T-helper 17 cell (primary cell): ENCODE measurements at regions not wholly inside any gene's neighbourhood (a gene's known extent, or its start where the extent isn't known, plus 50 kb on each side); places are given as distances from the start of the nearest gene placed in this dataset.
"Not testable (repeated sequence)": the region's sequence is repeated elsewhere in the genome, so short reads cannot be mapped to it uniquely, and the experiment has no call there.

ENCODE experiments used
- ATAC-seq: fragments of 150-1000 bp; cut with Tn5 transposase; 2 replicates; pipeline ENCODE4 v1.10.0; 2021; ENCODE audit warnings: mild to moderate bottlenecking, moderate library complexity
- DNase-seq, 3 donors: peaks; one replicate each; pipeline versions ENCODE4 v3.0.0 to v3.0.0-alpha.2; 2020 to 2021
- H3K9me3 ChIP-seq: one replicate; pipeline ENCODE4 v1.7.0; 2013; ENCODE audit warnings: low read length, mild to moderate bottlenecking; ENCODE audit not compliant: control insufficient read depth, poor library complexity, severe bottlenecking
- H3K27ac Mint-ChIP-seq: one replicate; pipeline ENCODE4 v1.8.0; 2022; ENCODE audit warnings: mild to moderate bottlenecking, moderate library complexity, mixed read lengths
- H3K27me3 Mint-ChIP-seq: one replicate; pipeline ENCODE4 v1.8.0; 2022; ENCODE audit warnings: mixed read lengths
- H3K36me3 Mint-ChIP-seq: one replicate; pipeline ENCODE4 v1.8.0; 2022; ENCODE audit warnings: low read depth, mixed read lengths
- H3K4me1 Mint-ChIP-seq: one replicate; pipeline ENCODE4 v1.8.0; 2022; ENCODE audit warnings: mild to moderate bottlenecking, mixed read lengths
- H3K4me3 Mint-ChIP-seq: one replicate; pipeline ENCODE4 v1.8.0; 2022; ENCODE audit warnings: mild to moderate bottlenecking, moderate library complexity, mixed read lengths

GRCh38 chrX:65838674-65839073 is 171.2 kb downstream of the MSN start:
- no peaks in the 10 kb centered on the region for H3K9me3 ChIP-seq
- DNase-seq, result no peak
- no peak for ATAC-seq
- H3K4me3 Mint-ChIP-seq, result no peak overlapping the region
- H3K27me3 Mint-ChIP-seq, result no peaks in the 10 kb centered on the region
- H3K36me3 Mint-ChIP-seq, result no peaks in the 10 kb centered on the region
- H3K27ac Mint-ChIP-seq, result no peak overlapping the region
- peaks cover 5% of the 10 kb centered on the region for H3K4me1 Mint-ChIP-seq

GRCh38 chrX:65837875-65838549 is 170.6 kb downstream of the MSN start:
- DNase-seq (no peak), ATAC-seq (no peak)
- no peaks in the 10 kb centered on the region for H3K36me3 Mint-ChIP-seq
- H3K27me3 Mint-ChIP-seq, result no peaks in the 10 kb centered on the region
- H3K4me1 Mint-ChIP-seq, result peaks cover 5% of the 10 kb centered on the region
- no peak overlapping the region for H3K27ac Mint-ChIP-seq
- H3K9me3 ChIP-seq, result no peaks in the 10 kb centered on the region
- H3K4me3 Mint-ChIP-seq, result no peak overlapping the region

- Mint-ChIP-seq H3K27me3 (no peaks in the 10 kb centered on the region), H3K27ac (no peak overlapping the region), H3K4me1 (no peaks in the 10 kb centered on the region), H3K36me3 (no peaks in the 10 kb centered on the region), H3K4me3 (no peak overlapping the region)
- ATAC-seq (no peak), DNase-seq (no peak)
- no peaks in the 10 kb centered on the region for H3K9me3 ChIP-seq
These were observed 163.8 kb downstream of the MSN start for GRCh38 chrX:65831268-65831667.

- no peaks in the 10 kb centered on the region for H3K36me3 Mint-ChIP-seq
- no peaks in the 10 kb centered on the region for H3K9me3 ChIP-seq
- DNase-seq (no peak), ATAC-seq (no peak)
- H3K27ac Mint-ChIP-seq, result no peak overlapping the region
- no peaks in the 10 kb centered on the region for H3K27me3 Mint-ChIP-seq
- no peaks in the 10 kb centered on the region for H3K4me1 Mint-ChIP-seq
- H3K4me3 Mint-ChIP-seq, result no peak overlapping the region
These were observed 161.1 kb downstream of the MSN start for GRCh38 chrX:65828599-65828998.

- H3K27ac Mint-ChIP-seq, DNase-seq, H3K36me3 Mint-ChIP-seq, H3K4me1 Mint-ChIP-seq, H3K9me3 ChIP-seq, ATAC-seq, H3K4me3 Mint-ChIP-seq, H3K27me3 Mint-ChIP-seq: not testable (repeated sequence)
These were observed 157.8 kb downstream of the MSN start for GRCh38 chrX:65825226-65825625.

DNA sequence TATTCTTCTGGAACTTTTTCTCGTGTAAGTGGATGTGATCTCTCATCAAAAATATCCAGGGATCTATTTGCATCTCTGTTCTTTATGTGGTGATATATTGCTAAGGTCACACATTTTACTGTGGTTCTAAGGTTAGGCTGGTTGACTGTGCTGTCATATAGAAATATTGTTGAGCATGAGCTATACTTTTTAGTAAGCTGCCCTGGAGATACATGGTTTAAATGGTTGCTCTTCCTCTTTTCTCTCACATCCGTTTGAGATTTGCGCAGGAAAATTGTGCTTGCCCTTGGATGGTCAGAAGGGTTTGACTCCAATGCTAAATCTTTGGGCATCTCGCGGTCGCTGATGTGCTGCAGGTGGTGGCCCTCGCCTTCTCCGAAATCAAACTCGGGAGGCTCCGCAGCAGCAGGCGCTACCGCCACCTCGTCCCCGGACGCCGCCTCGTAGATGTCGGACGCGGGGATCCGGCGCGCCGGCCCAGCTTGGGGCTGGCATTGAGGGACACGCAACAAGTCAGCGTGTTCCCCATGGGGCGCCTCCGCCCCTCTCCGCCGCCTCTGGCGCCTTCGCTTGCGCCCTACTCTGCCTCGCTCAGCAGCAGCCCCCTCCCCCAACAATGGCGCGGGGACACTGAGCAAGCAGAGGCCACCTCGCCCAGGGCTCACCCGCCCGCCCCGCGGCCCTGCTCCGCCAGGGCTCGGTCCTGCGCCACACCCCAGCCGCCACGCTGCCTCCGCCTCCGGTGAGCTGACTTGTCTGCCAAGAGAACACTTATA is 154.5 kb downstream of the MSN start:
- H3K27me3 Mint-ChIP-seq, result no peaks in the 10 kb centered on the region
- peaks cover 9% of the 10 kb centered on the region for H3K4me1 Mint-ChIP-seq
- DNase-seq (peak; percentile 5 to 15 (median 11)), ATAC-seq (peak; percentile 80)
- H3K27ac Mint-ChIP-seq, result peak overlapping the region; percentile 37
- H3K36me3 Mint-ChIP-seq, result no peaks in the 10 kb centered on the region
- H3K9me3 ChIP-seq, result no peaks in the 10 kb centered on the region
- H3K4me3 Mint-ChIP-seq, result peak overlapping the region; percentile 83

DNA sequence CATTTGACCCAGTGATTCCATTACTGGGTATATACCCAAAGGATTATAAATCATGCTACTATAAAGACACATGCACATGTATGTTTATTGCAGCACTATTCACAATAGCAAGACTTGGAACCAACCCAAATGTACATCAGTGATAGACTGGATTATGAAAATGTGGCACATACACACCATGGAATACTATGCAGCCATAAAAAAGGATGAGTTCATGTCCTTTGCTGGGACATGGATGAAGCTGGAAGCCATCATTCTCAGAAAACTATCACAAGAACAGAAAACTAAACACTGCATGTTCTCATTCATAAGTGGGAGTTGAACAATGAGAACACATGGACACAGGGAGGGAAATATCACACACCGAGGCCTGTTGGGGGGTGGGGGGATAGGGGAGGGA is 152.5 kb downstream of the MSN start:
- ATAC-seq, H3K9me3 ChIP-seq, H3K4me1 Mint-ChIP-seq, H3K36me3 Mint-ChIP-seq, H3K27me3 Mint-ChIP-seq, H3K4me3 Mint-ChIP-seq, DNase-seq, H3K27ac Mint-ChIP-seq: not testable (repeated sequence)

- Mint-ChIP-seq H3K36me3 (no peaks in the 10 kb centered on the region), H3K27me3 (no peaks in the 10 kb centered on the region), H3K27ac (no peak overlapping the region), H3K4me3 (no peak overlapping the region), H3K4me1 (peaks cover 6% of the 10 kb centered on the region)
- DNase-seq (no peak), ATAC-seq (no peak)
- H3K9me3 ChIP-seq, result peaks cover 4% of the 10 kb centered on the region
These were observed 145.8 kb downstream of the MSN start for GRCh38 chrX:65813245-65813644.

DNA sequence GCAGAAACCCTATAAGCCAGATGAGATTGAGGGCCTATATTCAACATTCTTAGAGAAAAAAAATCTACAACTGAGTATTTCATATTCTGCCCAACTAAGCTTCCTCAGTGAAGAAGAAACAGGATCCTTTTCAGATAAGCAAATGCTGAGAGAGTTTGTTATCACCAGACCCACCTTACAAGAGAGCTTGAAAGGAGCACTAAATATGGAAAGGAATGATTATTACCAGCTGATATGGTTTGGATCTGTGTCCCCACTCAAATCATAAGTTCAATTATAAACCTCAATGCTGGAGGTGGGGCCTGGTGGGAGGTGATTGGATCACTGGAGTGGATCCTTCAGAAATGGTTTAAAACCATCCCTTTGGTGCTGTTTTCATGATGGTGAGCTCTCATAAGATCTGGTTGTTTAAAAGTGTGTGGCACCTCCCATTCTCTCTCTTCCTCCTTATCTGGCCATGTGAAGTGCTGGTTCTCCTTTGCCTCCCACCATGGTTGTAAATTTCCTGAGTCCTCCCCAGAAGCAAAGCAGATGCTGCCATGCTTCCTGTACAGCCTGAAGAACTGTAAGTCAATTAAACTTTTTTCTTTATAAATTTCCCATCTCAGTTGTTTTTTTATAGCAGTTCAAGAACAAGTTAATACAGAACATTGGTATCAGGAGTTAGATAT is 144.2 kb downstream of the MSN start:
- H3K36me3 Mint-ChIP-seq, result no peaks in the 10 kb centered on the region
- peaks cover 2% of the 10 kb centered on the region for H3K4me1 Mint-ChIP-seq
- no peaks in the 10 kb centered on the region for H3K27me3 Mint-ChIP-seq
- ATAC-seq (no peak), DNase-seq (no peak)
- H3K9me3 ChIP-seq, result peaks cover 4% of the 10 kb centered on the region
- no peak overlapping the region for H3K27ac Mint-ChIP-seq
- no peak overlapping the region for H3K4me3 Mint-ChIP-seq
